ENCODE measurements at regions not wholly inside any gene's neighbourhood (a gene's known extent, or its start where the extent isn't known, plus 50 kb on each side); places are given as distances from the start of the nearest gene placed in this dataset.

- H3K27me3 Mint-ChIP-seq (ENCODE audit: unreplicated experiment) = no peaks in the 10 kb centered on the region
Measured at GRCh38 chr21:14827468-14827867, 237.3 kb downstream of the NRIP1 start.

GRCh38 chr21:14826630-14827029 is 238.2 kb downstream of the NRIP1 start:
- no peak for TF ChIP-seq CTCF (IDR thresholded peaks at IDR 0.05)
- Mint-ChIP-seq H3K27me3 (ENCODE audit: unreplicated experiment) (no peaks in the 10 kb centered on the region), H3K27ac (ENCODE audit: unreplicated experiment) (no peak overlapping the region), H3K36me3 (ENCODE audit: unreplicated experiment) (no peaks in the 10 kb centered on the region), H3K4me3 (ENCODE audit: unreplicated experiment) (no peak overlapping the region), H3K4me1 (ENCODE audit: unreplicated experiment) (no peaks in the 10 kb centered on the region), H3K9me3 (ENCODE audit: unreplicated experiment) (no peaks in the 10 kb centered on the region)
- no peak for DNase-seq (ENCODE audit: extremely low spot score, unreplicated experiment)

More at GRCh38 chr21:14827468-14827867, 237.3 kb downstream of the NRIP1 start:
- Mint-ChIP-seq H3K4me1 (ENCODE audit: unreplicated experiment) (no peaks in the 10 kb centered on the region), H3K36me3 (ENCODE audit: unreplicated experiment) (no peaks in the 10 kb centered on the region), H3K9me3 (ENCODE audit: unreplicated experiment) (no peaks in the 10 kb centered on the region), H3K4me3 (ENCODE audit: unreplicated experiment) (no peak overlapping the region), H3K27ac (ENCODE audit: unreplicated experiment) (no peak overlapping the region)
- no peak for DNase-seq (ENCODE audit: extremely low spot score, unreplicated experiment)
- TF ChIP-seq CTCF (IDR thresholded peaks at IDR 0.05) = no peak

GRCh38 chr21:14825514-14825974 is 239.3 kb downstream of the NRIP1 start:
- H3K36me3 Mint-ChIP-seq (ENCODE audit: unreplicated experiment) = no peaks in the 10 kb centered on the region
- no peak overlapping the region for H3K27ac Mint-ChIP-seq (ENCODE audit: unreplicated experiment)
- no peaks in the 10 kb centered on the region for H3K4me1 Mint-ChIP-seq (ENCODE audit: unreplicated experiment)
- no peaks in the 10 kb centered on the region for H3K9me3 Mint-ChIP-seq (ENCODE audit: unreplicated experiment)
- DNase-seq (ENCODE audit: extremely low spot score, unreplicated experiment) = no peak
- no peak for TF ChIP-seq CTCF (IDR thresholded peaks at IDR 0.05)
- H3K27me3 Mint-ChIP-seq (ENCODE audit: unreplicated experiment) = no peaks in the 10 kb centered on the region
- no peak overlapping the region for H3K4me3 Mint-ChIP-seq (ENCODE audit: unreplicated experiment)

GRCh38 chr21:14824126-14824525 is 240.7 kb downstream of the NRIP1 start:
- Mint-ChIP-seq H3K27me3 (ENCODE audit: unreplicated experiment) (no peaks in the 10 kb centered on the region), H3K9me3 (ENCODE audit: unreplicated experiment) (no peaks in the 10 kb centered on the region), H3K4me1 (ENCODE audit: unreplicated experiment) (no peaks in the 10 kb centered on the region), H3K27ac (ENCODE audit: unreplicated experiment) (no peak overlapping the region), H3K36me3 (ENCODE audit: unreplicated experiment) (no peaks in the 10 kb centered on the region), H3K4me3 (ENCODE audit: unreplicated experiment) (no peak overlapping the region)
- no peak for DNase-seq (ENCODE audit: extremely low spot score, unreplicated experiment)
- no peak for TF ChIP-seq CTCF (IDR thresholded peaks at IDR 0.05)

GRCh38 chr21:14817311-14817710 is 247.5 kb downstream of the NRIP1 start:
- no peak overlapping the region for H3K27ac Mint-ChIP-seq (ENCODE audit: unreplicated experiment)
- H3K9me3 Mint-ChIP-seq (ENCODE audit: unreplicated experiment) = peaks cover 9% of the 10 kb centered on the region
- H3K27me3 Mint-ChIP-seq (ENCODE audit: unreplicated experiment) = no peaks in the 10 kb centered on the region
- no peaks in the 10 kb centered on the region for H3K4me1 Mint-ChIP-seq (ENCODE audit: unreplicated experiment)
- DNase-seq (ENCODE audit: extremely low spot score, unreplicated experiment) = no peak
- no peaks in the 10 kb centered on the region for H3K36me3 Mint-ChIP-seq (ENCODE audit: unreplicated experiment)
- H3K4me3 Mint-ChIP-seq (ENCODE audit: unreplicated experiment) = no peak overlapping the region
- no peak for TF ChIP-seq CTCF (IDR thresholded peaks at IDR 0.05)
